ENCODE measurements at regions not wholly inside any gene's neighbourhood (a gene's known extent, or its start where the extent isn't known, plus 50 kb on each side); places are given as distances from the start of the nearest gene placed in this dataset.

DNA sequence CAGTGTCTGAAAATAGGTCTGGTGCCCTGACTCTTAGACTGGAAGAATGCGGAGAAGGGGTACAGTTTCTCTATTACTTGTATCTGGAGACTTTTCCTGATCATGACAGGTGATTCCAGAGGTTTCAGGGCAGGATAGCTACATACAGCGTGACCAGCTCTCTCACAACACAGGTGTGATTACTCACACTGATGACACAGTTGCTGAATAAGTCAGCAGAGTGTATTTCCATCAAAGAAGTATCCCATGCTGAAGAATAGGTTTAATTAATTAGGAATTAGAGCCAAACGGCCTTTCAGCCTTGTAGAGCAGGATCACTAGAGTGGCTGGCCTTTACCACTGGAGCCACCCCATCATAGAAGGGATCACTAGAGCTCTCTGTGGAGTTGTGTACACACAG is 298.6 kb downstream of the LMX1A start:
- TF ChIP-seq, protein P1, sequence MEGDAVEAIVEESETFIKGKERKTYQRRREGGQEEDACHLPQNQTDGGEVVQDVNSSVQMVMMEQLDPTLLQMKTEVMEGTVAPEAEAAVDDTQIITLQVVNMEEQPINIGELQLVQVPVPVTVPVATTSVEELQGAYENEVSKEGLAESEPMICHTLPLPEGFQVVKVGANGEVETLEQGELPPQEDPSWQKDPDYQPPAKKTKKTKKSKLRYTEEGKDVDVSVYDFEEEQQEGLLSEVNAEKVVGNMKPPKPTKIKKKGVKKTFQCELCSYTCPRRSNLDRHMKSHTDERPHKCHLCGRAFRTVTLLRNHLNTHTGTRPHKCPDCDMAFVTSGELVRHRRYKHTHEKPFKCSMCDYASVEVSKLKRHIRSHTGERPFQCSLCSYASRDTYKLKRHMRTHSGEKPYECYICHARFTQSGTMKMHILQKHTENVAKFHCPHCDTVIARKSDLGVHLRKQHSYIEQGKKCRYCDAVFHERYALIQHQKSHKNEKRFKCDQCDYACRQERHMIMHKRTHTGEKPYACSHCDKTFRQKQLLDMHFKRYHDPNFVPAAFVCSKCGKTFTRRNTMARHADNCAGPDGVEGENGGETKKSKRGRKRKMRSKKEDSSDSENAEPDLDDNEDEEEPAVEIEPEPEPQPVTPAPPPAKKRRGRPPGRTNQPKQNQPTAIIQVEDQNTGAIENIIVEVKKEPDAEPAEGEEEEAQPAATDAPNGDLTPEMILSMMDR (IDR thresholded peaks at IDR 0.05) = no peak
- H3K27me3 Mint-ChIP-seq (ENCODE audit: low read depth, poor library complexity) = no peaks in the 10 kb centered on the region
- DNase-seq = no peak
- no peak overlapping the region for H3K4me3 Mint-ChIP-seq
- no peak overlapping the region for H3K27ac Mint-ChIP-seq
- peaks cover 6% of the 10 kb centered on the region for H3K4me1 Mint-ChIP-seq
- no peaks in the 10 kb centered on the region for H3K9me3 Mint-ChIP-seq
- no peaks in the 10 kb centered on the region for H3K36me3 Mint-ChIP-seq (ENCODE audit: low read depth)

GRCh38 chr1:165056914-165057313 is 299.6 kb downstream of the LMX1A start:
- Mint-ChIP-seq H3K4me3 (no peak overlapping the region), H3K9me3 (no peaks in the 10 kb centered on the region), H3K27ac (no peak overlapping the region), H3K36me3 (ENCODE audit: low read depth) (no peaks in the 10 kb centered on the region), H3K27me3 (ENCODE audit: low read depth, poor library complexity) (no peaks in the 10 kb centered on the region), H3K4me1 (peaks cover 9% of the 10 kb centered on the region)
- TF ChIP-seq, protein P1 (IDR thresholded peaks at IDR 0.05) = no peak
- no peak for DNase-seq

DNA sequence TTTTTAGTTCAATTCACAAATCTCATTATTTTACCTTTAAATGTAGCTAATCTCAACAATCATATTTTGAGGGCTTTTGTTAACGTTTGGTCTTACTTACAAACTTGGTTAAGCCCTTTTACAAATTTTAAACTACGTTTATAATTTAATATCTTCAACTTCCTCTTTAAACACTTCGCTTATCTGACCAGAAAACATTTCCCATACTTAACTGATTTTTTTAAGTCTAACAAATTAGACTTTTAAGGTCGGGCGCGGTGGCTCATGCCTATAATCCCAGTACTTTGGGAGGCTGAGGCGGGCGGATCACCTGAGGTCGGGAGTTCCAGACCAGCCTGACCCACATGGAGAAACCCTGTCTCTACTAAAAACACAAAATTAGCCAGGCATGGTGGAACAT is 300.9 kb downstream of the LMX1A start:
- H3K36me3 Mint-ChIP-seq (ENCODE audit: low read depth) = no peaks in the 10 kb centered on the region
- no peak overlapping the region for H3K4me3 Mint-ChIP-seq
- peaks cover 9% of the 10 kb centered on the region for H3K4me1 Mint-ChIP-seq
- TF ChIP-seq, protein P1 (IDR thresholded peaks at IDR 0.05) = no peak
- peaks cover 4% of the 10 kb centered on the region for H3K27me3 Mint-ChIP-seq (ENCODE audit: low read depth, poor library complexity)
- no peak for DNase-seq
- H3K9me3 Mint-ChIP-seq = no peaks in the 10 kb centered on the region
- H3K27ac Mint-ChIP-seq = no peak overlapping the region

DNA sequence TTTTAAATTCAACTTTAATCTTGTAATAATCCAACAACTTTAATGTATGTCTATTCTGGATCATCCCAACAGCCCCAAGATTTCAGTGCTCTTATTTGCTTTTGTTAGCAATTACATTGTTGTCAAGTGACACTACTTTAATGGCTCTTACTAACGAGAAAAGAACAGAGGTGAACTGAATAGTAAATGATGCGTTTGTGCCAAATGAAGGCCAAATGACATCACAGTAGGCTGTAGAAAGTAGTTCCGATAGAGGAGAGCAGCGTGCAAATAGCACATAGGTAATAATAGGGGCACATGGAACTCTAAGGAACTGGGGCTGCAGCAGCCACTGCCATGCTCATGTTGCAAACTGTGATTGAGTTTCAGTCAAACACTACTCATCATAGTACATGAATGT is 301.9 kb downstream of the LMX1A start:
- no peak for DNase-seq
- peaks cover 17% of the 10 kb centered on the region for H3K4me1 Mint-ChIP-seq
- peaks cover 4% of the 10 kb centered on the region for H3K27me3 Mint-ChIP-seq (ENCODE audit: low read depth, poor library complexity)
- TF ChIP-seq, protein P1 (IDR thresholded peaks at IDR 0.05) = no peak
- no peak overlapping the region for H3K4me3 Mint-ChIP-seq
- H3K9me3 Mint-ChIP-seq = peaks cover 3% of the 10 kb centered on the region
- H3K27ac Mint-ChIP-seq = no peak overlapping the region
- no peaks in the 10 kb centered on the region for H3K36me3 Mint-ChIP-seq (ENCODE audit: low read depth)

- Mint-ChIP-seq H3K4me1 (peaks cover 24% of the 10 kb centered on the region), H3K27ac (no peak overlapping the region), H3K27me3 (ENCODE audit: low read depth, poor library complexity) (peaks cover 6% of the 10 kb centered on the region), H3K9me3 (peaks cover 3% of the 10 kb centered on the region), H3K4me3 (no peak overlapping the region), H3K36me3 (ENCODE audit: low read depth) (no peaks in the 10 kb centered on the region)
- TF ChIP-seq, protein P1 (IDR thresholded peaks at IDR 0.05) = no peak
- DNase-seq = no peak
Observed at GRCh38 chr1:165053351-165053750, 303.2 kb downstream of the LMX1A start.

- Mint-ChIP-seq H3K4me1 (peaks cover 29% of the 10 kb centered on the region), H3K9me3 (peaks cover 3% of the 10 kb centered on the region), H3K4me3 (no peak overlapping the region), H3K27me3 (ENCODE audit: low read depth, poor library complexity) (peaks cover 6% of the 10 kb centered on the region), H3K36me3 (ENCODE audit: low read depth) (no peaks in the 10 kb centered on the region), H3K27ac (no peak overlapping the region)
- DNase-seq = no peak
- TF ChIP-seq, protein P1 (IDR thresholded peaks at IDR 0.05) = no peak
Observed at GRCh38 chr1:165052936-165053335, 303.6 kb downstream of the LMX1A start.
